K562 (cell line): ENCODE measurements at regions not wholly inside any gene's neighbourhood (a gene's known extent, or its start where the extent isn't known, plus 50 kb on each side); places are given as distances from the start of the nearest gene placed in this dataset.

Experiments
- ATAC-seq: fragments of 200-7000 bp; cut with Tn5 transposase; 3 replicates; pipeline ENCODE4 v1.9.1; 2020; ENCODE audit warnings: moderate library complexity
- BruUV-seq: library from RNA; stranded (reverse); fragments of 400-500 nt; replicated peaks from 2 replicates; lab custom pipeline; 2021; lab: Mats Ljungman, UMichigan
- CTCF ChIA-PET: fragments of 300-600 bp; formaldehyde crosslinking; extraction: SDS; loops from one replicate; lab custom pipeline; 2021; ENCODE audit warnings: low intra/inter-chr PET ratio; lab: Yijun Ruan, JAX
- POLR2A ChIA-PET: fragments of 300-600, 350-650 bp; sonication (Branson Sonifier 250); formaldehyde crosslinking; extraction: SDS; loops from one replicate; lab custom pipeline; 2021; ENCODE audit warnings: antibody characterized with exemption, inconsistent platforms; lab: Yijun Ruan, JAX
- DNase-seq, 4 experiments: peaks; one replicate each; pipeline versions ENCODE4 v3.0.0 to v3.0.0-alpha.2; 2011 to 2018; ENCODE audit warnings: low spot score in 3 of 4, mixed read lengths in 3 of 4; ENCODE audit errors: extremely low read depth in 1 of 4
- FAIRE-seq: peaks from 2 replicates; lab custom pipeline; 2011; peaks lifted over from hg19 to GRCh38; lab: Jason Lieb, UNC
- H2AFZ ChIP-seq: 2 replicates; pipeline ENCODE4 v1.6.0; 2011; ENCODE audit warnings: low read depth, low read length, control low read depth, inconsistent platforms
- H3K27ac ChIP-seq: fragments of 200-600 bp; 3 replicates; pipeline ENCODE4 v1.8.0; 2011; ENCODE audit warnings: low read depth, mild to moderate bottlenecking, control low read depth, inconsistent platforms, low read length, moderate library complexity, mixed read lengths; ENCODE audit errors: extremely low read depth
- H3K27me3 ChIP-seq, 2 experiments: fragments of 300-600 bp in 1 of 2; 2 replicates in 1 of 2; 3 replicates in 1 of 2; pipeline versions ENCODE4 v1.6.0 to v1.8.0; 2011; ENCODE audit warnings: inconsistent platforms in 2 of 2, low read length in 2 of 2, mild to moderate bottlenecking in 1 of 2, mixed read lengths in 1 of 2, moderate library complexity in 1 of 2; ENCODE audit not compliant: control insufficient read depth in 2 of 2, insufficient read depth in 2 of 2
- H3K36me3 ChIP-seq: fragments of 300-600 bp; 3 replicates; pipeline ENCODE4 v1.8.0; 2011; ENCODE audit warnings: mild to moderate bottlenecking, low read length, inconsistent platforms; ENCODE audit not compliant: control insufficient read depth, insufficient read depth
- H3K4me1 ChIP-seq, 2 experiments: fragments of 200-600 bp in 1 of 2; replicated peaks in 1 of 2; 2 replicates in 1 of 2; 3 replicates in 1 of 2; pipeline versions ENCODE4 v1.5.1 to v1.8.0; 2011; ENCODE audit warnings: inconsistent platforms in 2 of 2, low read length in 2 of 2, mild to moderate bottlenecking in 1 of 2, mixed read lengths in 1 of 2, moderate library complexity in 1 of 2; ENCODE audit not compliant: control insufficient read depth in 2 of 2, insufficient read depth in 2 of 2
- H3K4me2 ChIP-seq: 2 replicates; pipeline ENCODE4 v1.6.1; 2011; ENCODE audit warnings: low read length, control low read depth, inconsistent platforms, mixed read lengths; ENCODE audit not compliant: insufficient read depth
- H3K4me3 ChIP-seq: fragments of 200-600 bp; sonication (generic), shearing (Covaris generic); 2 replicates; pipeline ENCODE4 v1.5.1; 2016; ENCODE audit warnings: control low read depth, inconsistent platforms
- H3K79me2 ChIP-seq: fragments of 200-600 bp; 3 replicates; pipeline ENCODE4 v1.8.0; 2011; ENCODE audit warnings: low read length, inconsistent platforms; ENCODE audit not compliant: control insufficient read depth, insufficient read depth
- H3K9ac ChIP-seq, 2 experiments: 2 replicates each; pipeline versions ENCODE4 v1.6.0 to v1.6.1; 2011; ENCODE audit warnings: low read depth in 2 of 2, low read length in 2 of 2, control low read depth in 1 of 2, inconsistent platforms in 1 of 2, mild to moderate bottlenecking in 1 of 2, mixed read lengths in 1 of 2; ENCODE audit not compliant: insufficient read depth in 1 of 2
- H3K9me1 ChIP-seq: one replicate; pipeline ENCODE4 v1.6.0; 2011; ENCODE audit warnings: inconsistent platforms, mild to moderate bottlenecking, low read length, moderate library complexity; ENCODE audit not compliant: control insufficient read depth, insufficient read depth
- H3K9me3 ChIP-seq: replicated peaks from 2 replicates; pipeline ENCODE4 v1.5.1; 2011; ENCODE audit warnings: low read depth, low read length, inconsistent platforms; ENCODE audit not compliant: control insufficient read depth, insufficient read depth
- H4K20me1 ChIP-seq: replicated peaks from 2 replicates; pipeline ENCODE4 v1.6.1; 2011; ENCODE audit warnings: low read length, inconsistent platforms, mixed read lengths; ENCODE audit not compliant: control insufficient read depth, insufficient read depth
- ARID1B ChIP-seq: fragments of 450-650 bp; IDR thresholded peaks from 2 replicates; pipeline ENCODE4 v1.6.1; 2016; ENCODE audit warnings: antibody characterized with exemption, mild to moderate bottlenecking, inconsistent platforms
- BCOR ChIP-seq: fragments of 450-650 bp; IDR thresholded peaks from 2 replicates; pipeline ENCODE4 v1.6.1; 2016
- CHD4 ChIP-seq: fragments of 200-600 bp; sonication (generic); IDR thresholded peaks from 3 replicates; pipeline ENCODE4 v1.6.1; 2012; ENCODE audit warnings: low read depth, mild to moderate bottlenecking, mixed read lengths, low read length, inconsistent platforms; ENCODE audit not compliant: insufficient read depth, insufficient replicate concordance, poor library complexity, severe bottlenecking
- ETV5 ChIP-seq: sonication (generic); formaldehyde crosslinking; IDR thresholded peaks from 2 replicates; pipeline ENCODE4 v1.4.0; 2020; ENCODE audit warnings: low read depth, mild to moderate bottlenecking, missing genetic modification reagents
- HDAC3 ChIP-seq: fragments of 450-650 bp; IDR thresholded peaks from 2 replicates; pipeline ENCODE4 v1.6.1; 2018; ENCODE audit warnings: borderline replicate concordance, mild to moderate bottlenecking, moderate library complexity; ENCODE audit not compliant: partially characterized antibody
- KDM1A ChIP-seq, 2 experiments: fragments of 450-650 bp; IDR thresholded peaks; 2 replicates each; pipeline ENCODE4 v1.6.1; 2016; ENCODE audit warnings: mild to moderate bottlenecking in 2 of 2
- POLR3G ChIP-seq: IDR thresholded peaks from 2 replicates; pipeline ENCODE4 v1.6.1; 2011; ENCODE audit not compliant: insufficient read length, insufficient replicate concordance; ENCODE audit errors: extremely low read depth
- RNF2 ChIP-seq: sonication (generic); IDR thresholded peaks from 2 replicates; pipeline ENCODE4 v1.6.1; 2016
- SETDB1 ChIP-seq: IDR thresholded peaks from one replicate; pipeline ENCODE4 v1.6.1; 2012; ENCODE audit warnings: low read length, control low read depth, inconsistent platforms
- SMAD4 ChIP-seq: fragments of 250-450 bp; sonication (Bioruptor Pico); conservative IDR thresholded peaks from 2 replicates; pipeline ENCODE4 v1.8.0; 2021; ENCODE audit warnings: inconsistent platforms, mild to moderate bottlenecking, moderate library complexity
- SMARCB1 ChIP-seq: IDR thresholded peaks from 2 replicates; pipeline ENCODE4 v1.6.1; 2011; ENCODE audit warnings: improper control_type of control experiment, low read depth; ENCODE audit not compliant: insufficient read length
- TRIM28 ChIP-seq: fragments of 450-650 bp; IDR thresholded peaks from 2 replicates; pipeline ENCODE4 v1.6.1; 2017
- ZC3H11A ChIP-seq: IDR thresholded peaks from 2 replicates; pipeline ENCODE4 v1.6.1; 2012; ENCODE audit warnings: low read depth, low read length, improper control_type of control experiment
- WGBS: fragments of 100-300 bp; shearing (Covaris generic); methylation state at CpG from one replicate; pipeline ENCODE4 v1.1.6; 2016; ENCODE audit warnings: low coverage, mixed read lengths; ENCODE audit not compliant: insufficient coverage; ENCODE audit errors: missing lambda C conversion rate; 5-methylcytosine and 5-hydroxymethylcytosine counted together
- in situ Hi-C: fragments of 300-500 bp; cut with MboI; formaldehyde crosslinking; loops from 4 replicates; pipeline ENCODE4 v1.15.0; 2018; ENCODE audit warnings: inconsistent platforms, mixed read lengths
- intact Hi-C: fragments of 100-400 bp; cut with micrococcal nuclease; formaldehyde crosslinking; loops from 2 replicates; pipeline ENCODE4 v1.14.2; 2022

- no peaks in the 10 kb centered on the region for H3K4me1 ChIP-seq
- H3K79me2 ChIP-seq: no peaks in the 10 kb centered on the region
- H3K9me3 ChIP-seq: no peaks in the 10 kb centered on the region
- H3K4me2 ChIP-seq: no peak overlapping the region
- ATAC-seq: no peak
- CTCF ChIA-PET: no interaction called here
- intact Hi-C loops (no loop called here), in situ Hi-C loops (no loop called here)
- BruUV-seq: no TSS peak
- TF ChIP-seq RNF2: no peak
- no peak for TF ChIP-seq ETV5
- no peak for TF ChIP-seq KDM1A (IDR thresholded peaks at IDR 0.05)
- no peak for TF ChIP-seq SMARCB1
- no peak for TF ChIP-seq SETDB1
- no peak for TF ChIP-seq TRIM28
- TF ChIP-seq HDAC3: no peak
- no peak for TF ChIP-seq SMAD4 (CRISPR knock-in tag)
- no peak for TF ChIP-seq BCOR
- no peak for TF ChIP-seq ZC3H11A
- TF ChIP-seq POLR3G: no peak
- no peak for TF ChIP-seq ARID1B
- no peak for TF ChIP-seq CHD4
- no peaks in the 10 kb centered on the region for H3K36me3 ChIP-seq
- H3K4me3 ChIP-seq: no peak overlapping the region
- POLR2A ChIA-PET: no interaction called here
- H3K9ac ChIP-seq: no peak overlapping the region
- no peak overlapping the region for H3K27ac ChIP-seq
- no peaks in the 10 kb centered on the region for H3K9me1 ChIP-seq
- 0% methylated on average over 2 of the region's 2 CpGs for WGBS
- no peak overlapping the region for H2AFZ ChIP-seq
- no peaks in the 10 kb centered on the region for H3K27me3 ChIP-seq
- no peak for FAIRE-seq
- DNase-seq: no peak
- no peaks in the 10 kb centered on the region for H4K20me1 ChIP-seq
Measured at GRCh38 chr9:1528456-1528855, 478.3 kb downstream of the DMRT2 start.
